RWPE1 (cell line): ENCODE measurements at regions not wholly inside any gene's neighbourhood (a gene's known extent, or its start where the extent isn't known, plus 50 kb on each side); places are given as distances from the start of the nearest gene placed in this dataset.

Source experiments
- CTCF ChIA-PET: fragments of 350-600 bp; sonication (Branson Sonifier 250); formaldehyde crosslinking; extraction: SDS; loops from one replicate; lab custom pipeline; 2021; lab: Yijun Ruan, JAX
- POLR2A ChIA-PET: fragments of 400-600 bp; formaldehyde crosslinking; extraction: SDS; loops from one replicate; lab custom pipeline; 2020; ENCODE audit warnings: antibody characterized with exemption; ENCODE audit not compliant: low non-redundant PET; lab: Yijun Ruan, JAX
- DNase-seq: peaks from one replicate; pipeline ENCODE4 v3.0.0; 2012; ENCODE audit warnings: low spot score
- H3K27ac ChIP-seq: fragments of 450-650 bp; 2 replicates; pipeline ENCODE4 v1.5.1; 2017
- TF ChIP-seq, protein P1 (sequence below): fragments of 450-650 bp; conservative IDR thresholded peaks from 2 replicates; pipeline ENCODE4 v1.5.1; 2017; ENCODE audit warnings: low read depth, mild to moderate bottlenecking

DNA sequence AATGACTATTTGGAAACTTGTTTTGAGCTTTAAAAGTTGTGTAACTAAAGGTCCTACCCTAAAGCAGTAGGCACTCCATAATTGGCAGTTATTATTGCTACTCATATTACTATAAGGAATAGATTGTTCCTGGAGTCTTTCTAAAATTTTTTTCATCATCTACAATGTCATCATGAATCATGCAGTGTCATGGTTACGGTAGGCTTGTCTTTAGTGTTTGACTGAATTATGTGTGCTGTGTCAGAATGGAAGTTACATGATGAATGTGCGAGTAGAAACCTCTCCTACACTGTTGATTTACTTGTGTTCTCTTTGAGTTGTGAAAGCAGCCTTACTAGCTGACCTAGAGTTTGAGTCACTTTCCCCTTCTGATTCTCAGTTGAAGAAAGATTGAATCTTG lies 1099.9 kb downstream of the RAPGEF2 start:
- POLR2A ChIA-PET: no interaction called here
- no peak overlapping the region for H3K27ac ChIP-seq
- DNase-seq: peak; percentile 35
- TF ChIP-seq, protein P1, sequence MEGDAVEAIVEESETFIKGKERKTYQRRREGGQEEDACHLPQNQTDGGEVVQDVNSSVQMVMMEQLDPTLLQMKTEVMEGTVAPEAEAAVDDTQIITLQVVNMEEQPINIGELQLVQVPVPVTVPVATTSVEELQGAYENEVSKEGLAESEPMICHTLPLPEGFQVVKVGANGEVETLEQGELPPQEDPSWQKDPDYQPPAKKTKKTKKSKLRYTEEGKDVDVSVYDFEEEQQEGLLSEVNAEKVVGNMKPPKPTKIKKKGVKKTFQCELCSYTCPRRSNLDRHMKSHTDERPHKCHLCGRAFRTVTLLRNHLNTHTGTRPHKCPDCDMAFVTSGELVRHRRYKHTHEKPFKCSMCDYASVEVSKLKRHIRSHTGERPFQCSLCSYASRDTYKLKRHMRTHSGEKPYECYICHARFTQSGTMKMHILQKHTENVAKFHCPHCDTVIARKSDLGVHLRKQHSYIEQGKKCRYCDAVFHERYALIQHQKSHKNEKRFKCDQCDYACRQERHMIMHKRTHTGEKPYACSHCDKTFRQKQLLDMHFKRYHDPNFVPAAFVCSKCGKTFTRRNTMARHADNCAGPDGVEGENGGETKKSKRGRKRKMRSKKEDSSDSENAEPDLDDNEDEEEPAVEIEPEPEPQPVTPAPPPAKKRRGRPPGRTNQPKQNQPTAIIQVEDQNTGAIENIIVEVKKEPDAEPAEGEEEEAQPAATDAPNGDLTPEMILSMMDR: no peak
- CTCF ChIA-PET: no interaction called here

DNA sequence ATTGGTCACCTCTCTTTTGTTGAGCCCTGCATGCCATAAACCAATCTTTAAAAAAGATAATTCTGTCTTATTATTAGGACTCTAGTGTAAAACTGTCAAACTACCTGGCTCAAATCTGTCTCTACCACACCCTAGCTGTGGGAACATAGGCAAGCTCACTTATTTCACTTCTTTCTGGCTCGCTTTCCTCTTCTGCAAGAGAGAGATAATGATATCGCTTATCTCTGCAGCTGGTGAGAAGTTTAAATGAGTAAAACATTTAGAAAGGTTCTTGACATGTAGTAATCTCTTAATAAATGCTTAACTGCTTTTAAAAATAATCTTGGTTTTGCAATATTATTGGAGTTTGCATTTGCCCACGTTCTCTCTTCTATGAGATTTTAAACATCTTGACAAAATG lies 1109.2 kb downstream of the RAPGEF2 start:
- CTCF ChIA-PET: no interaction called here
- DNase-seq: no peak
- POLR2A ChIA-PET: no interaction called here
- TF ChIP-seq, protein P1: no peak
- no peak overlapping the region for H3K27ac ChIP-seq

DNA sequence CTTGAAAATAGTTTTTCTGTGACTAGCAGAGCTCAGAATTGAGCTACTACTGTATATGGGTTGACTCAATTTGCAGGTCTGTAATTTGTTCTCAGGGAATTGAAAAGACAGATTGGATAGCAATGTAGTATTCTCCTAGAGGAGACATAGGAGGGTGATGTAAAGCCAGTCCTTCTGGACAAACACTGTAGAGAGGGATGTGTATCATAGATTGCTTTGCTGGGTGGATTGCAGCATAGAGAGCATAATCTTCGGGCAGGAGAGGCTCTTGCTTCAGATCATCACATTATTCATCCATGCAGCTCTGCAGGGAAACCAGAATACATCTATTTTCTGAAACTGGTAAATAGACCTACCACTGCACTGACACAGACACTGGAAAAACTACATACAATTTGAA lies 1110.5 kb downstream of the RAPGEF2 start:
- TF ChIP-seq, protein P1: no peak
- no peak for DNase-seq
- no peak overlapping the region for H3K27ac ChIP-seq
- ChIA-PET CTCF (no interaction called here), POLR2A (no interaction called here)

GRCh38 chr4:160217352-160217751 lies 1114.5 kb downstream of the RAPGEF2 start:
- H3K27ac ChIP-seq: no peak overlapping the region
- ChIA-PET CTCF (no interaction called here), POLR2A (no interaction called here)
- TF ChIP-seq, protein P1: no peak
- no peak for DNase-seq

DNA sequence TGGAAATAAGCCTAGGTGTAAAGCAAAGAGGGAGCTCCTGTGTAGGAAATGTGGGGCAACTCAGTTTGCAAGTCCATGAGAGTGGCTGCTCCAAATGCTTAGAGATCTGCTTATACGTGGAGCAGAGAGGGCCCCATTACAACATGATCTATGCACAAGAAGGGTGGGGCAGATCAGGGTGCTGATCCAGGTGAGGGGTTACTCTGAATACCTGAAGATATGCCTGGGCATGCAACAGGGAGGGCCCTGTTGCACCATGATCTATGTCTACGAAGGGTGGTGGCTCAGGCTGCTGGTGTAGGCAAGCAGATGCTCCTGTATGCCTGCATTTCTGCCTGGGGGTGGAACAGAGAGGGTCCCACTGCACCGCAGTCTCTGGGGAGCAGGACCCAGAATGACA lies 1121.2 kb downstream of the RAPGEF2 start:
- no peak overlapping the region for H3K27ac ChIP-seq
- TF ChIP-seq, protein P1: no peak
- ChIA-PET CTCF (no interaction called here), POLR2A (no interaction called here)
- no peak for DNase-seq

DNA sequence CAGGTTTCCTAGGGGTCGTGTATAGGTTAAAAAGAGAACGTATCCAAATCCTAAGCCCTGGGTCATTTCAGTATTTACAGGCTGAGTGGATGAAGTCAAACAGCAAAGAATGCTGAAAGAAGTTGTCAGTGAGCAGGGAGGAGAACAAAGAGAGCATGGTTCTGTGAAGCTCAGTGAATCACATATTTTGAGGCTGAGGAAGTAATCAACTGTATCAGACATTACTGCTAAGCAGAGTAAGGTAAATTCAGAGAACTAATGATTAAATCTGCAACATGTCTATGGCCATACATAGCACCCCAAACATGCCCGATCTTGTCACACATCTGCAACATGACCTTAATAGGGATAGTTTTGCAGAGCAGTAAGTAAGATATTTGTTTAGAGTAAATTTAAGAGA lies 1130.3 kb downstream of the RAPGEF2 start:
- ChIA-PET POLR2A (no interaction called here), CTCF (no interaction called here)
- DNase-seq: no peak
- H3K27ac ChIP-seq: no peak overlapping the region
- TF ChIP-seq, protein P1: no peak

DNA sequence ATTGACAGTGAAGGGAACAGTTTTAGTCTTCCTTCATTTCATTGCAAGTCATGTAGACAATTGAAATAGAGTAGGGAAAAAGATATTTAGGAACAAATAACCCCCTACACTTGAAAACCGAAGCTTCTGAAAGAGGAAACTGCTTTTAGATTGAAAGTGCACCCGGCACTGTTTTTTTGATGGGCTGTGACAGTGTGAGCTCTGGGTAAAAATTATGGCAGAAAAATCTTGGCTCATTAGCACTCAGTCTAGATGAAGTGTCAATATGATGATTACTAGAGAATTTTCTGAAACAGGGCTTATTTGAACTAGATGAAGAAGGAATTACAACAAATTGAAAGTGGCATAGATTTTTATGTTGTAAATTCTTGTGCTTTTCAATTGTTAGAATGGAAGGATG lies 1132.4 kb downstream of the RAPGEF2 start:
- H3K27ac ChIP-seq: no peak overlapping the region
- TF ChIP-seq, protein P1: no peak
- ChIA-PET CTCF (no interaction called here), POLR2A (no interaction called here)
- no peak for DNase-seq
